ENCODE measurements at regions not wholly inside any gene's neighbourhood (a gene's known extent, or its start where the extent isn't known, plus 50 kb on each side); places are given as distances from the start of the nearest gene placed in this dataset.

DNA sequence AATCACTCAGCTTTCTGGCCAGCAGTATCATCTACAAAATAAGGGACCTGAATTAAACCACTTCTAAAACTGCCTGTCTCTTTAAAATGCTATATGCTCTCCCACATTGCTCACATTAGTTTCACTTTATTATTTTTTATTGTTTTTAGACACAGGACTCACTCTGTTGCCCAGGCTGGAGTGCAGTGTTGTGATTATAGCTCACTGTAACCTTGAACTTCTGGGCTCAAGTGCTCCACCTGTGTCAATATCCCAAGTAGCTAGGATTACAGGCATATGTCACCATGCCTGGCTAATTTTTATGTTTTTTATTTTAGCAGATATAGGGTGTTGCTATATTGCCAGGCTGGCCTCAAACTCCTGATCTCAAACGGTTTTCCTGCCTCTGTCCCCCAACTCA is 591.3 kb upstream of the ZNF804A start:
- Histone ChIP-seq H3K4me2 (no peak overlapping the region), H3K4me3 (ENCODE audit: low read depth in 2 of 2, low read length in 1 of 2) (no peak overlapping the region), H3K9ac (no peak overlapping the region), H4K20me1 (ENCODE audit: insufficient read depth) (no peaks in the 10 kb centered on the region), H3K27me3 (ENCODE audit: insufficient read depth) (no peaks in the 10 kb centered on the region), H3K9me2 (no peaks in the 10 kb centered on the region), H3K4me1 (ENCODE audit: control insufficient read depth in 1 of 2, insufficient read depth in 2 of 2, low read depth in 1 of 2, low read length in 1 of 2) (peaks cover 0 to 9% of the 10 kb centered on the region in 2 experiments; a peak in 2 of 4 replicates), H3K9me3 (no peaks in the 10 kb centered on the region), H3F3A (replicated peaks; ENCODE audit: insufficient read depth) (no peaks in the 10 kb centered on the region), H3K36me3 (replicated peaks in 1 of 2; ENCODE audit: control insufficient read depth in 1 of 2, insufficient read depth in 2 of 2, low read length in 1 of 2) (no peaks in the 10 kb centered on the region), H3K27ac (ENCODE audit: low read depth in 2 of 2, low read length in 1 of 2) (no peak overlapping the region), H3K79me2 (ENCODE audit: insufficient read depth) (no peaks in the 10 kb centered on the region), H2AFZ (ENCODE audit: low read depth) (no peak overlapping the region)
- POLR2A ChIA-PET: no interaction called here
- 47% methylated on average over 1 of the region's 1 CpG for WGBS (ENCODE audit: low lambda C conversion rate)
- no peak for TF ChIP-seq FOXJ3 (CRISPR knock-in tag; IDR thresholded peaks at IDR 0.05)
- no peak for TF ChIP-seq TCF12 (IDR thresholded peaks at IDR 0.05)
- TF ChIP-seq, protein P1, sequence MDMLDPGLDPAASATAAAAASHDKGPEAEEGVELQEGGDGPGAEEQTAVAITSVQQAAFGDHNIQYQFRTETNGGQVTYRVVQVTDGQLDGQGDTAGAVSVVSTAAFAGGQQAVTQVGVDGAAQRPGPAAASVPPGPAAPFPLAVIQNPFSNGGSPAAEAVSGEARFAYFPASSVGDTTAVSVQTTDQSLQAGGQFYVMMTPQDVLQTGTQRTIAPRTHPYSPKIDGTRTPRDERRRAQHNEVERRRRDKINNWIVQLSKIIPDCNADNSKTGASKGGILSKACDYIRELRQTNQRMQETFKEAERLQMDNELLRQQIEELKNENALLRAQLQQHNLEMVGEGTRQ (IDR thresholded peaks at IDR 0.05; ENCODE audit: borderline replicate concordance, low read depth, low read length): no peak
- TF ChIP-seq, protein P2, sequence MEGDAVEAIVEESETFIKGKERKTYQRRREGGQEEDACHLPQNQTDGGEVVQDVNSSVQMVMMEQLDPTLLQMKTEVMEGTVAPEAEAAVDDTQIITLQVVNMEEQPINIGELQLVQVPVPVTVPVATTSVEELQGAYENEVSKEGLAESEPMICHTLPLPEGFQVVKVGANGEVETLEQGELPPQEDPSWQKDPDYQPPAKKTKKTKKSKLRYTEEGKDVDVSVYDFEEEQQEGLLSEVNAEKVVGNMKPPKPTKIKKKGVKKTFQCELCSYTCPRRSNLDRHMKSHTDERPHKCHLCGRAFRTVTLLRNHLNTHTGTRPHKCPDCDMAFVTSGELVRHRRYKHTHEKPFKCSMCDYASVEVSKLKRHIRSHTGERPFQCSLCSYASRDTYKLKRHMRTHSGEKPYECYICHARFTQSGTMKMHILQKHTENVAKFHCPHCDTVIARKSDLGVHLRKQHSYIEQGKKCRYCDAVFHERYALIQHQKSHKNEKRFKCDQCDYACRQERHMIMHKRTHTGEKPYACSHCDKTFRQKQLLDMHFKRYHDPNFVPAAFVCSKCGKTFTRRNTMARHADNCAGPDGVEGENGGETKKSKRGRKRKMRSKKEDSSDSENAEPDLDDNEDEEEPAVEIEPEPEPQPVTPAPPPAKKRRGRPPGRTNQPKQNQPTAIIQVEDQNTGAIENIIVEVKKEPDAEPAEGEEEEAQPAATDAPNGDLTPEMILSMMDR (IDR thresholded peaks at IDR 0.05): no peak
- no peak for TF ChIP-seq CHD2 (IDR thresholded peaks at IDR 0.05; ENCODE audit: low read length, partially characterized antibody)
- TF ChIP-seq RFX5 (IDR thresholded peaks at IDR 0.05; ENCODE audit: low read length): no peak
- TF ChIP-seq, protein P3, sequence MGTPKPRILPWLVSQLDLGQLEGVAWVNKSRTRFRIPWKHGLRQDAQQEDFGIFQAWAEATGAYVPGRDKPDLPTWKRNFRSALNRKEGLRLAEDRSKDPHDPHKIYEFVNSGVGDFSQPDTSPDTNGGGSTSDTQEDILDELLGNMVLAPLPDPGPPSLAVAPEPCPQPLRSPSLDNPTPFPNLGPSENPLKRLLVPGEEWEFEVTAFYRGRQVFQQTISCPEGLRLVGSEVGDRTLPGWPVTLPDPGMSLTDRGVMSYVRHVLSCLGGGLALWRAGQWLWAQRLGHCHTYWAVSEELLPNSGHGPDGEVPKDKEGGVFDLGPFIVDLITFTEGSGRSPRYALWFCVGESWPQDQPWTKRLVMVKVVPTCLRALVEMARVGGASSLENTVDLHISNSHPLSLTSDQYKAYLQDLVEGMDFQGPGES (IDR thresholded peaks at IDR 0.05; ENCODE audit: low read depth, low read length): no peak
- TF ChIP-seq ZBTB33 (IDR thresholded peaks at IDR 0.05; ENCODE audit: borderline replicate concordance, low read depth): no peak
- TF ChIP-seq PBX3 (IDR thresholded peaks at IDR 0.05): no peak
- TF ChIP-seq RXRA (IDR thresholded peaks at IDR 0.05; ENCODE audit: borderline replicate concordance, low read depth): no peak
- no peak for TF ChIP-seq NRF1 (IDR thresholded peaks at IDR 0.05; ENCODE audit: low read depth, low read length)
- no peak for TF ChIP-seq POLR2AphosphoS5 (IDR thresholded peaks at IDR 0.05; ENCODE audit: low read depth, low read length)
- CTCF ChIA-PET: no interaction called here
- DNase-seq: no peak

All from SK-N-SH (cell line).